ENCODE measurements at regions not wholly inside any gene's neighbourhood (a gene's known extent, or its start where the extent isn't known, plus 50 kb on each side); places are given as distances from the start of the nearest gene placed in this dataset.
A peak's percentile ranks its signal among the peaks of the same experiment; 100 is the strongest.

- no peak for DNase-seq (ENCODE audit: low spot score)
These were observed 380.6 kb upstream of the MAP3K7 start for GRCh38 chr6:90967471-90967870.

DNA sequence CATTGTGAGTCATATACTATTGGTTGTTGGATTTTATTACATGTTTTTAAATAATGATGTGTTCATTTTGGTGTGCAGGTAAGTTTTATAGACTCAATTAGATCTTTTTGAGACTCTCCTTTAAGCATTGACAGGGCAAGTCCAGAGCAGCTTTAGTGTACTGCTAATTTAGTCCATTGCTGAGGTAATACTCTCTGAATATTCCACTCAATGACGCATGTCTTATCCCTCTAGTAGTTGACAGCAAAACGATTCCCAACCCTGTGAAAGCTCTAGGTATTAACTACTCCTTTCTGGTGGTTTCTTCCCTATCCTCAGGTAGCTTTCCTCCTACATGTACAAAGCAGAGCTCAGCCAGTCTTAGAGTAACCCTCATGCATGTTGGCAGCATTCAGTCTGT is 373.5 kb upstream of the MAP3K7 start:
- no peak for DNase-seq (ENCODE audit: low spot score)

DNA sequence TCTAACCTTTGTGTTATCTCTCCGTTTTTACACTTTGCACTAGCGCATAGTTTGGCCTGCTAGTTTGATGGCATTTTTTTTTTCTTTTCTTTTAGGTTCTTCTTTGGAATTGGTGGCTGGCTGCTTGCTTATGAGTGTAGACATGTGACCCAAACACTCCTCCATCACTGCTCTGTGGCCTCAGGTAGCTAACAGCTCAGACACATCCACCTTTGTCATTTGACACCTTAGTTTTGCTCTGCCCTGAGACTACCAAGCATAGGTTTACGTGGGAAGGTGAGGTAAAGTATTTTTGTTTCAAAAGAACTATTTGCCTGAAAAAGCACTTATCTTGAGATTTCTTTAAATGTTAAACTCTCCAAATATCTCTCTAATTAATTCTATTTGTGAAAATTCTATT is 368.4 kb upstream of the MAP3K7 start:
- no peak for DNase-seq (ENCODE audit: low spot score)

GRCh38 chr6:90953405-90954161 is 366.7 kb upstream of the MAP3K7 start:
- no peak for DNase-seq (ENCODE audit: low spot score)

DNA sequence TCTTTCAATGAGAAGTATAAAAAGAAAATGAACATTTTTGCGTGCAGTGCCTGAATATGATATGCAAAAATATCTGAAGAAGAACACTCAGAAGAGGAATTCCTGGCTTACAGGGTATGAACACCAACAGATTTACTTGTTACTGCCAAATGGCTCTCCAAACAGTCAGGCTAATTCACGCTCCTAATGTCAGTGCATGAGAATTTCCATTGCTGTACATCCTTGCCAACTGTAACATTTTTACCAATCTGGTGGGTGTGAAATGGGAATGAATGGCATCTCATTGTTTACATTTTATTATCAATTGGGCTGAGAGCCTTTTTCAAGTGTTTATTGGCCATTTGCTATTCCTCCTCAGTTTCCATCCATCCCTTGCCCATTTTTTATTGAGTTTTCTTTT is 365.3 kb upstream of the MAP3K7 start:
- no peak for DNase-seq (ENCODE audit: low spot score)

GRCh38 chr6:90948540-90948939 is 361.7 kb upstream of the MAP3K7 start:
- DNase-seq (ENCODE audit: low spot score): no peak

- DNase-seq (ENCODE audit: low spot score): no peak
These were observed 360.6 kb upstream of the MAP3K7 start for GRCh38 chr6:90947184-90948064.

- DNase-seq (ENCODE audit: low spot score): no peak
These were observed 355.0 kb upstream of the MAP3K7 start for GRCh38 chr6:90941885-90942284.

GRCh38 chr6:90940812-90941481 is 354.1 kb upstream of the MAP3K7 start:
- DNase-seq (ENCODE audit: low spot score): peak; percentile 41

- no peak for DNase-seq (ENCODE audit: low spot score)
These were observed 353.0 kb upstream of the MAP3K7 start for GRCh38 chr6:90939906-90940305.

- no peak for DNase-seq (ENCODE audit: low spot score)
These were observed 351.2 kb upstream of the MAP3K7 start for GRCh38 chr6:90938122-90938521.

- DNase-seq (ENCODE audit: low spot score): no peak
These were observed 349.4 kb upstream of the MAP3K7 start for GRCh38 chr6:90936286-90936685.

DNA sequence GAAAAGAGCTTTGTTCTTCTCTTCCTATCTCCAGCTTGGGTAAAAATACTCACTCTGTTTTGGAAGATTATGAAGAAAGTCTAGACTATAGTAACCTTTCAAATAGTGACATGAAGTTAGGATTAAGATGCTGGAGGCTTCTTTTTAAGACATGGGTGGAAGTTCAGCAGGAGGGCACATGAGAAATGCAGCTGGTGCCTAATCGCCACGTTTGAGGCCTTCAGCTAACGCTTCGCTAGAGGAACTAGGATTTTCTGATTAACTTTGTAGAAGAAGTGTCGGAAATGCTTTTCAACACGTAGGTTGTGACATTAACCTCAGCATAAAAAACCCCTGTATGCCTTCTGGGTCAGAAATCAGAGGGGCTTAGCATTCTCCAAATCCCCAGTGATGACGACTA is 348.1 kb upstream of the MAP3K7 start:
- DNase-seq (ENCODE audit: low spot score): no peak

DNA sequence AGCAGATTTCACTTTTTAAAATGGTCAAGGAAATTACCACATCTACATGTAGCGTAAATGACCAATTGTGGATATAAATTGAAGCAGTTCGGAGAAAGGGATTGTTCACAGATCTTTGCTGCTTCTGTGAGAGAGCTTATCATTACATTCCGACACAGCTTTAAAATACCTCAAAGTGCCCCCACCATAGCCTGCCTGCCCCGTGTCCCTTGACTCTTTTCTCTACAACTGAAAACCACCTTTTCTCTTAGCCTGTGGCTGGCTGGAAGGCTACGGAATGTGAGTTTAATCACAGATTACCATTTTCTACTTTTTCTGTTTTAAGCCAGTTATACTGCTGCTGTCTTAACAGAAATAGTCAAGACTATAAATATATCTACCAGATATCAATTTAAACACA is 347.2 kb upstream of the MAP3K7 start:
- DNase-seq (ENCODE audit: low spot score): no peak

- no peak for DNase-seq (ENCODE audit: low spot score)
These were observed 345.5 kb upstream of the MAP3K7 start for GRCh38 chr6:90932351-90932750.

GRCh38 chr6:90928051-90928450 is 341.2 kb upstream of the MAP3K7 start:
- DNase-seq (ENCODE audit: low spot score): no peak

GRCh38 chr6:90925726-90926125 is 338.9 kb upstream of the MAP3K7 start:
- DNase-seq (ENCODE audit: low spot score): no peak

DNA sequence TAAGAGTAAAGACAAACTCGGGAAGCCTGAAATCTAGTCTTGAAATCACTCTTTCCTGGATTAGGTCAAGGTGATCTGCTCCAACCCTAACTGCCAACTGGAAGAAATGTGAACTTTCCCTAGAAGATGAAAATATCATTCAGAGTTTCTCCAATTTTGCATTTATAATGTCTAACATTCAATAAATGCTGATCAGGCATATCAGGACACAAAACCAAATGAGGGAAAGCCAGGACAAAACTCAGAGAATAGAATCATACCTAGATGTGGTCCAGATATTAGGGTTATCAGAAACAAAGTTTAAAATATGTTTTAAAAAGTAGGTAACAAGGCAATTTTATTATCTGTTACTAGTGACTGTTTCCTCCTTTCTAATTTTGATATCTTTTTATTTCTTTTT is 335.5 kb upstream of the MAP3K7 start:
- DNase-seq (ENCODE audit: low spot score): no peak

GRCh38 chr6:90918361-90918760 is 331.5 kb upstream of the MAP3K7 start:
- no peak for DNase-seq (ENCODE audit: low spot score)

DNA sequence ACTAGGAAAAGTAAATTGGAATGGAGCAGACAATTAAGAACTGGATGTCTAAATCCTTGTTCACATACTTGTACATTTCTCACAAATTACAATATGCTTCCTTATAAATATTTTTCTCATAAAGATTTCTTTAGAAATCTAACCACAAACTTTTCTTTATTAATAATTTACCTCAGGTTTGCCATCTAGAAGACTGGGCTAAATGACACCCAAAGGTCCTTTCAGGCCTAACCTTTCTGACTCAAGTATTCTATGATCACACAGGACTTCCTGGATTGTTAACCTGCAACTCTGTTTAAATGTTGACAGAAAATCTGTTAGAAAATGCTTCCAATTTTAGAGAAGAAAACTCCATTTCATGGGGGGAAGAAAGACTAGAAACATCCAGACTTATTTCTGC is 330.5 kb upstream of the MAP3K7 start:
- DNase-seq (ENCODE audit: low spot score): no peak

- DNase-seq (ENCODE audit: low spot score): no peak
These were observed 330.1 kb upstream of the MAP3K7 start for GRCh38 chr6:90916968-90917367.

GRCh38 chr6:90915224-90915915 is 328.5 kb upstream of the MAP3K7 start:
- DNase-seq (ENCODE audit: low spot score): no peak

Measured in globus pallidus (tissue), 1 donor.